Activated naive CD4-positive, alpha-beta T cell treated with anti-CD3 and anti-CD28 coated beads, Interleukin-2, amount 50 U/mL, for 16 hours (primary cell): ENCODE measurements at regions not wholly inside any gene's neighbourhood (a gene's known extent, or its start where the extent isn't known, plus 50 kb on each side); places are given as distances from the start of the nearest gene placed in this dataset.
"Not testable (repeated sequence)": the region's sequence is repeated elsewhere in the genome, so short reads cannot be mapped to it uniquely, and the experiment has no call there.

ENCODE experiments used
- DNase-seq: peaks from one replicate; pipeline ENCODE4 v3.0.0-alpha.2; 2020

GRCh38 chr9:65393111-65393810 is 108.3 kb upstream of the FOXD4L5 start:
- DNase-seq = not testable (repeated sequence)

GRCh38 chr9:65392611-65393010 is 107.6 kb upstream of the FOXD4L5 start:
- not testable (repeated sequence) for DNase-seq

GRCh38 chr9:65389710-65390109 is 104.7 kb upstream of the FOXD4L5 start:
- DNase-seq = peak; percentile 54

GRCh38 chr9:65389216-65389615 is 104.2 kb upstream of the FOXD4L5 start:
- DNase-seq = not testable (repeated sequence)

- peak; percentile 74 for DNase-seq
Measured at GRCh38 chr9:65386699-65387098, 101.7 kb upstream of the FOXD4L5 start.

- DNase-seq = not testable (repeated sequence)
Measured at GRCh38 chr9:65386191-65386590, 101.2 kb upstream of the FOXD4L5 start.

GRCh38 chr9:65385655-65386024 is 100.6 kb upstream of the FOXD4L5 start:
- not testable (repeated sequence) for DNase-seq

GRCh38 chr9:65384759-65385654 is 100.0 kb upstream of the FOXD4L5 start:
- DNase-seq = not testable (repeated sequence)

GRCh38 chr9:65384066-65384465 is 99.1 kb upstream of the FOXD4L5 start:
- DNase-seq = not testable (repeated sequence)

GRCh38 chr9:65383646-65384045 is 98.6 kb upstream of the FOXD4L5 start:
- not testable (repeated sequence) for DNase-seq

- DNase-seq = not testable (repeated sequence)
Measured at GRCh38 chr9:65382701-65383318, 97.8 kb upstream of the FOXD4L5 start.
